ENCODE measurements at regions not wholly inside any gene's neighbourhood (a gene's known extent, or its start where the extent isn't known, plus 50 kb on each side); places are given as distances from the start of the nearest gene placed in this dataset.
"Not testable (repeated sequence)": the region's sequence is repeated elsewhere in the genome, so short reads cannot be mapped to it uniquely, and the experiment has no call there.

GRCh38 chr10:95137990-95138625, 55.9 kb upstream of the ACSM6 start:
- H3K9me3 ChIP-seq (ENCODE audit: control insufficient read depth, low read depth, low read length); H4K8ac ChIP-seq (replicated peaks; ENCODE audit: insufficient read length, low read depth, low read length); H4K5ac ChIP-seq (ENCODE audit: insufficient read length, low read depth, low read length); H2AK5ac ChIP-seq (ENCODE audit: insufficient read length, low read length); DNase-seq; H3T11ph ChIP-seq (ENCODE audit: low read length); H3K4me3 Mint-ChIP-seq; H3K27ac Mint-ChIP-seq; H3K27me3 Mint-ChIP-seq (ENCODE audit: low read depth); H3K23ac ChIP-seq (ENCODE audit: insufficient read length, low read depth, low read length); H3K18ac ChIP-seq (ENCODE audit: insufficient read length, low read depth, low read length); H3K4ac ChIP-seq (ENCODE audit: low read depth, low read length); H4K91ac ChIP-seq (ENCODE audit: insufficient read length, low read depth, low read length); H3K79me2 ChIP-seq (ENCODE audit: insufficient read depth, low read length); H2BK5ac ChIP-seq (ENCODE audit: insufficient read length, low read length); H4K20me1 ChIP-seq (ENCODE audit: control insufficient read depth, insufficient read depth, insufficient read length); H3K23me2 ChIP-seq (ENCODE audit: insufficient read length, low read depth, low read length, poor library complexity, severe bottlenecking); H3K14ac ChIP-seq (ENCODE audit: insufficient read depth, low read length); H2BK12ac ChIP-seq (ENCODE audit: insufficient read length, low read depth, low read length); H2AFZ ChIP-seq (ENCODE audit: low read length); H2BK120ac ChIP-seq (ENCODE audit: low read depth, low read length, poor library complexity, severe bottlenecking); H3K27me3 ChIP-seq (ENCODE audit: insufficient read depth, low read length); H3K27ac ChIP-seq (ENCODE audit: insufficient read length, low read depth, low read length); H3K4me2 ChIP-seq (ENCODE audit: insufficient read depth, insufficient read length, low read length); H3K9ac ChIP-seq (ENCODE audit: extremely low read depth, insufficient read length, low read length); H2BK15ac ChIP-seq (ENCODE audit: low read depth, low read length); H3K79me1 ChIP-seq (ENCODE audit: insufficient read depth, low read depth, low read length, poor library complexity, severe bottlenecking); H3K56ac ChIP-seq (ENCODE audit: insufficient read length, low read depth, low read length); H3K4me1 ChIP-seq (ENCODE audit: insufficient read depth, low read length); H2BK20ac ChIP-seq (ENCODE audit: low read depth, low read length, poor library complexity, severe bottlenecking); H3K4me1 Mint-ChIP-seq: not testable (repeated sequence)
- no CpG with 5 or more reads among the region's 1 CpG for WGBS (ENCODE audit: extremely low coverage, insufficient read length, low lambda C conversion rate)
- H3K36me3 Mint-ChIP-seq (ENCODE audit: insufficient read depth in 1 of 3, low read depth in 3 of 3): peaks cover 2 to 27% (median 13%) of the 10 kb centered on the region in 3 experiments
- H3K9me3 Mint-ChIP-seq: peaks cover 12 to 13% of the 10 kb centered on the region in 2 experiments

Measured in H9 (cell line).